ENCODE measurements at regions not wholly inside any gene's neighbourhood (a gene's known extent, or its start where the extent isn't known, plus 50 kb on each side); places are given as distances from the start of the nearest gene placed in this dataset.

DNA sequence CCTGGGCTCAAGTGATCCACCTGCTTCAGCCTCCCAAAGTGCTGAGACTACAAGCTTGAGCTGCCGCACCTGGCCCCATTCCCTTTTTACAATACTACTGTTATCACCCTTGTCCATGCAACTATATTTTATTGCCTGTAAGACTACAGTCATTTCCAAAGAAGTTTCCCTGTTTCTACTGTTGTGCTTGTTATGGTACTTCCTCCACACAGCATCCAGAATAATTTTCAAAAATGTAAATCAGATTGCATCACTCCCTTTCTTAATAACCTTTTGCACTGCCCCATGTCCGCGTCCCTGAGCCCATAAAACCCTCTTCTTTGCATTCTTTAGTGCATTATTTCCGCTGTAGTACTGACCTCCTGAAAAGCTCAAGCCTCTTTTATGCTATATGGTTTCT lies 128.9 kb upstream of the AKIRIN2 start:
- no peaks in the 10 kb centered on the region for H3K9me3 ChIP-seq
- ATAC-seq = no peak
- intact Hi-C loops (cut with DNase I) = no loop called here
- H3K36me3 ChIP-seq = no peaks in the 10 kb centered on the region
- no peak overlapping the region for H3K4me3 ChIP-seq
- no peak for DNase-seq
- H3K27ac ChIP-seq = no peak overlapping the region
- H3K4me1 ChIP-seq = peaks cover 14% of the 10 kb centered on the region
- H3K27me3 ChIP-seq (ENCODE audit: low read depth) = no peaks in the 10 kb centered on the region
- TF ChIP-seq, protein P1, sequence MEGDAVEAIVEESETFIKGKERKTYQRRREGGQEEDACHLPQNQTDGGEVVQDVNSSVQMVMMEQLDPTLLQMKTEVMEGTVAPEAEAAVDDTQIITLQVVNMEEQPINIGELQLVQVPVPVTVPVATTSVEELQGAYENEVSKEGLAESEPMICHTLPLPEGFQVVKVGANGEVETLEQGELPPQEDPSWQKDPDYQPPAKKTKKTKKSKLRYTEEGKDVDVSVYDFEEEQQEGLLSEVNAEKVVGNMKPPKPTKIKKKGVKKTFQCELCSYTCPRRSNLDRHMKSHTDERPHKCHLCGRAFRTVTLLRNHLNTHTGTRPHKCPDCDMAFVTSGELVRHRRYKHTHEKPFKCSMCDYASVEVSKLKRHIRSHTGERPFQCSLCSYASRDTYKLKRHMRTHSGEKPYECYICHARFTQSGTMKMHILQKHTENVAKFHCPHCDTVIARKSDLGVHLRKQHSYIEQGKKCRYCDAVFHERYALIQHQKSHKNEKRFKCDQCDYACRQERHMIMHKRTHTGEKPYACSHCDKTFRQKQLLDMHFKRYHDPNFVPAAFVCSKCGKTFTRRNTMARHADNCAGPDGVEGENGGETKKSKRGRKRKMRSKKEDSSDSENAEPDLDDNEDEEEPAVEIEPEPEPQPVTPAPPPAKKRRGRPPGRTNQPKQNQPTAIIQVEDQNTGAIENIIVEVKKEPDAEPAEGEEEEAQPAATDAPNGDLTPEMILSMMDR (IDR thresholded peaks at IDR 0.05) = no peak

GRCh38 chr6:87829622-87830121 lies 127.6 kb upstream of the AKIRIN2 start:
- intact Hi-C loops (cut with DNase I) = no loop called here
- Histone ChIP-seq H3K27me3 (ENCODE audit: low read depth) (no peaks in the 10 kb centered on the region), H3K4me3 (no peak overlapping the region), H3K27ac (no peak overlapping the region), H3K4me1 (peaks cover 21% of the 10 kb centered on the region), H3K36me3 (no peaks in the 10 kb centered on the region), H3K9me3 (no peaks in the 10 kb centered on the region)
- TF ChIP-seq, protein P1 (IDR thresholded peaks at IDR 0.05) = no peak
- DNase-seq (no peak), ATAC-seq (no peak)

DNA sequence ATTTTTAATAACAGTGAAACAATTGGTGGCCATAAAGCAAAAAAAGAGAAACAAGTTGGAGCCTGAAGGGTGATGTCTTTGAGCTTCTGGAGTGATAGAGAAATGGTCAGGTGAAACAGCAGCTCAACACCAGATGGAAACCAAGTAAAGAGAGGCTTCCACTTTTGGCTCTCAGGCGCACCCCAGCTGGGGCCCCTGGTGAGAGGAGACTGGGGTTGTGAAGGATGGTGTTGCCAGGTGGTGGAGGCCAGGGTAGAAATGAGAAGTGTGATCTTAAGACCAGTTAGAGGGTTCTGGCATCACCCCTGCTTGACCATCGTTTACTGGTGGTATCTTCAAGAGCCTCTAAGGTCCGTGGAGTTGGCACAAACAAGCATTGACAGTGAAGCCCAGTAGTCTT lies 126.0 kb upstream of the AKIRIN2 start:
- intact Hi-C loops (cut with DNase I) = no loop called here
- no peaks in the 10 kb centered on the region for H3K36me3 ChIP-seq

GRCh38 chr6:87827346-87827745 lies 125.3 kb upstream of the AKIRIN2 start:
- intact Hi-C loops (cut with DNase I) = no loop called here
- Histone ChIP-seq H3K27ac (no peak overlapping the region), H3K27me3 (ENCODE audit: low read depth) (no peaks in the 10 kb centered on the region), H3K4me3 (no peak overlapping the region), H3K9me3 (no peaks in the 10 kb centered on the region), H3K36me3 (no peaks in the 10 kb centered on the region), H3K4me1 (peaks cover 17% of the 10 kb centered on the region)
- no peak for ATAC-seq
- TF ChIP-seq, protein P1 (IDR thresholded peaks at IDR 0.05) = no peak
- no peak for DNase-seq

More for the DNA sequence above, 126.0 kb upstream of the AKIRIN2 start:
- Histone ChIP-seq H3K27me3 (ENCODE audit: low read depth) (no peaks in the 10 kb centered on the region), H3K4me1 (peaks cover 21% of the 10 kb centered on the region), H3K27ac (no peak overlapping the region), H3K4me3 (no peak overlapping the region), H3K9me3 (no peaks in the 10 kb centered on the region)
- ATAC-seq (no peak), DNase-seq (no peak)
- TF ChIP-seq, protein P1 (IDR thresholded peaks at IDR 0.05) = no peak

DNA sequence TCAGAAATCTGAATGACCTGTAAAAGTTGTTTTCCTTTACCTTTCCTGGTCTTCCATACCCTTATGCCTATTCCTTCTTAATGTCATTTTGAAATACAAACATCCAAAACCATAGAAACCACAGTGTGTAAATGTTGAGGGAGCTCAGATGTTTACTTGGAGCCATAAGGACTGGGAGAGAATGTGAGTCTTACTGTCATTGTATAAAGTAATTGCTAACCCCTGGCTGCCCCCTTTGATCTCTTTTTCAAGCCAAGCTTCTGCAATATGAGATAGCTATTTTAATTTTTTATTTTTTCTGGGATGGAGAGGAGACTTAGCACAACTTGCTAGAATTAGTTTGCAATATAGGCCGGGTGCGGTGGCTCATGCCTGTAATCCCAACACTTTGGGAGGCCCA lies 124.4 kb upstream of the AKIRIN2 start:
- Histone ChIP-seq H3K27me3 (ENCODE audit: low read depth) (no peaks in the 10 kb centered on the region), H3K4me1 (peaks cover 16% of the 10 kb centered on the region), H3K36me3 (no peaks in the 10 kb centered on the region), H3K27ac (no peak overlapping the region), H3K9me3 (no peaks in the 10 kb centered on the region), H3K4me3 (no peak overlapping the region)
- ATAC-seq = no peak
- DNase-seq = no peak
- TF ChIP-seq, protein P1 (IDR thresholded peaks at IDR 0.05) = no peak
- intact Hi-C loops (cut with DNase I) = no loop called here

DNA sequence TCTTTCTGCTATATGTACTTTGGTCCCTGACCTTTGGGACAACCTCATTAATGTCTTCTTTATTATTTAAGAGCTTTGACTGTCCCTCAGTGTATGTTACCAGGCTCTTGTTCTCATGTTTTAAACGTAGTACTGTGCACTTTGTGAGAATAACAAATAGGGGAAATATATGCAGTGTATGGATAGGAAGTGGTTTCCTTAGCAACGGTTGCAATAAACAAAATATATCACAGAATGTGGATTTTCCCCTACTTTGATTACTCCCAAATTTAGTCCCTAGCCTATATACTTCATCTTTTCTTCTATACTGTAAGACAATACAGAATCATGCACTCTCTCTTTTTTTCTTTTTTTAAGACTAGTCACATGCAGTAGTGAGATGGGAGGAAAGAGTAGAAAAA lies 123.8 kb upstream of the AKIRIN2 start:
- no peaks in the 10 kb centered on the region for H3K36me3 ChIP-seq
- intact Hi-C loops (cut with DNase I) = no loop called here
- no peaks in the 10 kb centered on the region for H3K27me3 ChIP-seq (ENCODE audit: low read depth)
- H3K4me1 ChIP-seq = peaks cover 16% of the 10 kb centered on the region
- DNase-seq = no peak
- ATAC-seq = peak; percentile 66 to 76
- TF ChIP-seq, protein P1 (IDR thresholded peaks at IDR 0.05) = no peak
- no peaks in the 10 kb centered on the region for H3K9me3 ChIP-seq
- peak overlapping the region; percentile 26 for H3K27ac ChIP-seq
- H3K4me3 ChIP-seq = no peak overlapping the region

All from lower lobe of right lung (tissue), 2 donors.